Keratinocyte (primary cell): ENCODE measurements at regions not wholly inside any gene's neighbourhood (a gene's known extent, or its start where the extent isn't known, plus 50 kb on each side); places are given as distances from the start of the nearest gene placed in this dataset.

Experiments
- DNase-seq: peaks from one replicate; pipeline ENCODE4 v3.0.0-alpha.2; 2011; ENCODE audit warnings: low read depth, missing footprints, low spot score
- FAIRE-seq: peaks from 2 replicates; lab custom pipeline; 2011; peaks lifted over from hg19 to GRCh38; lab: Jason Lieb, UNC
- H2AFZ ChIP-seq: 2 replicates; pipeline ENCODE4 v1.6.0; 2012; ENCODE audit warnings: low read length, control low read depth, inconsistent platforms; ENCODE audit not compliant: control insufficient read depth
- H3K27ac ChIP-seq: 2 replicates; pipeline ENCODE4 v1.5.1; 2011; ENCODE audit warnings: low read length; ENCODE audit not compliant: control insufficient read depth, insufficient read depth
- H3K27me3 ChIP-seq: 3 replicates; pipeline ENCODE4 v1.6.0; 2011; ENCODE audit warnings: low read length; ENCODE audit not compliant: control insufficient read depth, insufficient read depth; ENCODE audit errors: extremely low read depth
- H3K36me3 ChIP-seq, 2 experiments: 2 replicates in 1 of 2; 3 replicates in 1 of 2; pipeline ENCODE4 v1.5.1; 2011; ENCODE audit warnings: low read length in 2 of 2, mild to moderate bottlenecking in 1 of 2; ENCODE audit not compliant: control insufficient read depth in 2 of 2, insufficient read depth in 2 of 2; ENCODE audit errors: extremely low read depth in 1 of 2
- H3K4me1 ChIP-seq: 3 replicates; pipeline ENCODE4 v1.5.1; 2011; ENCODE audit warnings: low read length; ENCODE audit not compliant: control insufficient read depth, insufficient read depth; ENCODE audit errors: extremely low read depth
- H3K4me2 ChIP-seq: 3 replicates; pipeline ENCODE4 v1.6.0; 2011; ENCODE audit warnings: low read depth, low read length; ENCODE audit not compliant: control insufficient read depth, insufficient read depth; ENCODE audit errors: extremely low read depth
- H3K4me3 ChIP-seq, 3 experiments: fragments of 200-600 bp in 1 of 3; sonication (generic) in 1 of 3; 2 replicates in 2 of 3; 3 replicates in 1 of 3; pipeline ENCODE4 v1.5.1; 2011 to 2016; ENCODE audit warnings: low read length in 3 of 3, mild to moderate bottlenecking in 3 of 3, control low read depth in 2 of 3, inconsistent platforms in 1 of 3, low read depth in 1 of 3, mixed read lengths in 1 of 3, mixed run types in 1 of 3, moderate library complexity in 1 of 3; ENCODE audit not compliant: control insufficient read depth in 2 of 3, insufficient read depth in 2 of 3; ENCODE audit errors: extremely low read depth in 1 of 3
- H3K79me2 ChIP-seq: 2 replicates; pipeline ENCODE4 v1.6.0; 2012; ENCODE audit warnings: low read length; ENCODE audit not compliant: control insufficient read depth, insufficient read depth
- H3K9ac ChIP-seq: 3 replicates; pipeline ENCODE4 v1.6.0; 2011; ENCODE audit warnings: low read length; ENCODE audit not compliant: control insufficient read depth, insufficient read depth; ENCODE audit errors: extremely low read depth
- H3K9me1 ChIP-seq: 3 replicates; pipeline ENCODE4 v1.6.0; 2011; ENCODE audit warnings: low read length; ENCODE audit not compliant: control insufficient read depth, insufficient read depth; ENCODE audit errors: extremely low read depth
- H3K9me3 ChIP-seq: 2 replicates; pipeline ENCODE4 v1.5.1; 2012; ENCODE audit warnings: low read depth, low read length; ENCODE audit not compliant: control insufficient read depth
- H4K20me1 ChIP-seq: 3 replicates; pipeline ENCODE4 v1.6.0; 2011; ENCODE audit warnings: low read length; ENCODE audit not compliant: control insufficient read depth, insufficient read depth; ENCODE audit errors: extremely low read depth
- CTCF ChIP-seq, 3 experiments: IDR thresholded peaks in 1 of 3; conservative IDR thresholded peaks in 1 of 3; optimal IDR thresholded peaks in 1 of 3; 2 replicates in 2 of 3; 3 replicates in 1 of 3; pipeline versions ENCODE3 to v1.5.1; 2011; ENCODE audit warnings: low read length in 3 of 3, mild to moderate bottlenecking in 3 of 3, moderate library complexity in 2 of 3, control low read depth in 1 of 3, inconsistent platforms in 1 of 3; ENCODE audit not compliant: insufficient read depth in 2 of 3; ENCODE audit errors: extremely low read depth in 1 of 3
- EZH2 ChIP-seq: IDR thresholded peaks from one replicate; pipeline ENCODE4 v1.6.1; 2012; ENCODE audit warnings: inconsistent platforms, mild to moderate bottlenecking, low read length, moderate library complexity
- dilution Hi-C: fragments of 300-500 bp; cut with MboI; formaldehyde crosslinking; loops from one replicate; pipeline ENCODE4 v1.7.0; 2020; ENCODE audit warnings: low sequenced_read_pairs; ENCODE audit not compliant: extremely low pct_ligation_motif_present

- Histone ChIP-seq H3K36me3 (no peaks in the 10 kb centered on the region), H2AFZ (no peak overlapping the region), H3K4me1 (no peaks in the 10 kb centered on the region), H3K27me3 (no peaks in the 10 kb centered on the region), H3K27ac (no peak overlapping the region), H3K4me2 (no peak overlapping the region), H3K4me3 (no peak overlapping the region), H3K9ac (no peak overlapping the region), H3K9me3 (no peaks in the 10 kb centered on the region), H3K9me1 (no peaks in the 10 kb centered on the region), H3K79me2 (no peaks in the 10 kb centered on the region), H4K20me1 (no peaks in the 10 kb centered on the region)
- TF ChIP-seq CTCF (optimal IDR thresholded peaks at IDR 0.05 in 1 of 3, IDR thresholded peaks at IDR 0.05 in 1 of 3, conservative IDR thresholded peaks at IDR 0.05 in 1 of 3; ENCODE audit: extremely low read depth in 1 of 3, insufficient read depth in 2 of 3, low read length in 3 of 3) (no peak), EZH2 (no peak)
- dilution Hi-C loops = no loop called here
- FAIRE-seq (no peak), DNase-seq (no peak)
Observed at GRCh38 chrX:80354966-80355465, 65.2 kb upstream of the TENT5D start.
